ENCODE measurements at regions not wholly inside any gene's neighbourhood (a gene's known extent, or its start where the extent isn't known, plus 50 kb on each side); places are given as distances from the start of the nearest gene placed in this dataset.

DNA sequence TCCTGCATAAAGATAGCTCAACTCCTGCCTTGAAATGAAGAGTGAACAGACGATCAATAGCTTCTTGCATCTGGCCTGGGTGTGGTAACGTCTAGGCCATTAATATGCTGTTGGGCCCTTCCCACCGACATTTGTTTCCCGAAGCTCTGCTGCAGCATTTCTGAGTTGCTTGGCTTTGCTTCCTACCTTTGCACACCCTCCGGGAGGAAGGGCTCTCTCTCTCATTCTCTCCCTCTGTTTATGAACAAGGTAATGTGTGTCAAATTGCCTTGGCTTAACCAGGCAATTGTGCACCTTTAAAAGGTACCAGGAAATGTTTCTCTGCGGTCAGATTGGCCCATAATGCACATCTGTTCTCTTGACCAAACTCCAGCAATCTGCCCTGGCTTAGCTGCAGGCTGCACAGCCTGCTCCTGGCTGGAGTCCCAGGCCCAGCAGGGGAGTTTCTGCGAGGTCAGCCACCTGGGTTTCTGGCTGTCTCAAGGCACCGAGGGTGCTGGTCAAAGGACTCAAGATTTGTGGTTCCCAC, 223.7 kb downstream of the SNX10 start:
- no peak overlapping the region for H3K27ac Mint-ChIP-seq (ENCODE audit: unreplicated experiment)
- DNase-seq (ENCODE audit: low spot score) = no peak

DNA sequence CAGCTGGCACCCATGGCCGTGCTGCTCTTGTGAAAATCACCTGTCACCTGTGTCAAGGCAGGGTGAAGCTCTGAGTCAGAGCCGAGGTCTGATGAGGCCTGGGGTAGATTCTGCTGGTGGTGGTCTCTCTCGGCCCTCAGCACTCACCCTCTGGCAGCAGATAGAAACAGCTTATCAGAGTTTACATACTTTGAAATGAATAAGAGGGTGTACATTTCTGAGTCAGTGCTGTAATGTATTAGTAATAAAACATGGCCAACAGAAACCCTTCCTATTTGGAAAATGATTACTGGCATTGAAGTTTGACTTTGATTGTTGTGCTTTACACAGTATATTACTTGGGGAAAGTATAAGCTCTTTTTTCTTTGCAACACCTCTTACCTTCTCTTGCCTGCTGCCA, 228.8 kb downstream of the SNX10 start:
- H3K36me3 Mint-ChIP-seq (ENCODE audit: low read depth) = no peaks in the 10 kb centered on the region
- no peak overlapping the region for H3K4me3 Mint-ChIP-seq (ENCODE audit: unreplicated experiment)
- DNase-seq (ENCODE audit: low spot score) = no peak
- peaks cover 4% of the 10 kb centered on the region for H3K27me3 Mint-ChIP-seq (ENCODE audit: low read depth)
- H3K9me3 Mint-ChIP-seq (ENCODE audit: low read depth) = peaks cover 7% of the 10 kb centered on the region
- no peaks in the 10 kb centered on the region for H3K4me1 Mint-ChIP-seq (ENCODE audit: low read depth)
- TF ChIP-seq, protein P1, sequence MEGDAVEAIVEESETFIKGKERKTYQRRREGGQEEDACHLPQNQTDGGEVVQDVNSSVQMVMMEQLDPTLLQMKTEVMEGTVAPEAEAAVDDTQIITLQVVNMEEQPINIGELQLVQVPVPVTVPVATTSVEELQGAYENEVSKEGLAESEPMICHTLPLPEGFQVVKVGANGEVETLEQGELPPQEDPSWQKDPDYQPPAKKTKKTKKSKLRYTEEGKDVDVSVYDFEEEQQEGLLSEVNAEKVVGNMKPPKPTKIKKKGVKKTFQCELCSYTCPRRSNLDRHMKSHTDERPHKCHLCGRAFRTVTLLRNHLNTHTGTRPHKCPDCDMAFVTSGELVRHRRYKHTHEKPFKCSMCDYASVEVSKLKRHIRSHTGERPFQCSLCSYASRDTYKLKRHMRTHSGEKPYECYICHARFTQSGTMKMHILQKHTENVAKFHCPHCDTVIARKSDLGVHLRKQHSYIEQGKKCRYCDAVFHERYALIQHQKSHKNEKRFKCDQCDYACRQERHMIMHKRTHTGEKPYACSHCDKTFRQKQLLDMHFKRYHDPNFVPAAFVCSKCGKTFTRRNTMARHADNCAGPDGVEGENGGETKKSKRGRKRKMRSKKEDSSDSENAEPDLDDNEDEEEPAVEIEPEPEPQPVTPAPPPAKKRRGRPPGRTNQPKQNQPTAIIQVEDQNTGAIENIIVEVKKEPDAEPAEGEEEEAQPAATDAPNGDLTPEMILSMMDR (IDR thresholded peaks at IDR 0.05) = no peak
- H3K27ac Mint-ChIP-seq (ENCODE audit: unreplicated experiment) = no peak overlapping the region

More for the DNA sequence above, 223.7 kb downstream of the SNX10 start:
- peaks cover 6% of the 10 kb centered on the region for H3K27me3 Mint-ChIP-seq (ENCODE audit: low read depth)
- no peaks in the 10 kb centered on the region for H3K4me1 Mint-ChIP-seq (ENCODE audit: low read depth)
- TF ChIP-seq, protein P1 (IDR thresholded peaks at IDR 0.05) = no peak
- H3K9me3 Mint-ChIP-seq (ENCODE audit: low read depth) = no peaks in the 10 kb centered on the region
- no peak overlapping the region for H3K4me3 Mint-ChIP-seq (ENCODE audit: unreplicated experiment)
- no peaks in the 10 kb centered on the region for H3K36me3 Mint-ChIP-seq (ENCODE audit: low read depth)

DNA sequence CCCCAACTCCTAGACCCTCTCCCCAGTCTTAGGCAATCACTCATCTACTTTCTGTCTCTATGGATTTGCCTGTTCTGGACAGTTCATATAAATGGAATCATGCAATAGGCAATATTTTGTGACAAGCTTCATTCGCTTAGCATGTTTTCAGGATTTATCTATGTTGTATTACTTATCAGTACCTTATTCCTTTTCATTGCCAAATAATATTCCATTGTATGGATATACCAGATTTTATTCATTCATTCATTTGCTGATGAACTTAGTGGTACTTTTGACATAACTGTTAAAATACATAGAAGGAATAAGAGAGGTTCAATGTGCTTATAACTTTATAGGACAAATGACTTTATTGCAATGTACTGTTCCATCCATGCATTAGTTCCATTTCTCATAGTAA, 231.0 kb downstream of the SNX10 start:
- TF ChIP-seq, protein P1 (IDR thresholded peaks at IDR 0.05) = no peak
- H3K27ac Mint-ChIP-seq (ENCODE audit: unreplicated experiment) = no peak overlapping the region
- no peak overlapping the region for H3K4me3 Mint-ChIP-seq (ENCODE audit: unreplicated experiment)
- DNase-seq (ENCODE audit: low spot score) = no peak
- H3K4me1 Mint-ChIP-seq (ENCODE audit: low read depth) = no peaks in the 10 kb centered on the region
- H3K27me3 Mint-ChIP-seq (ENCODE audit: low read depth) = peaks cover 2% of the 10 kb centered on the region
- H3K36me3 Mint-ChIP-seq (ENCODE audit: low read depth) = no peaks in the 10 kb centered on the region
- peaks cover 7% of the 10 kb centered on the region for H3K9me3 Mint-ChIP-seq (ENCODE audit: low read depth)

DNA sequence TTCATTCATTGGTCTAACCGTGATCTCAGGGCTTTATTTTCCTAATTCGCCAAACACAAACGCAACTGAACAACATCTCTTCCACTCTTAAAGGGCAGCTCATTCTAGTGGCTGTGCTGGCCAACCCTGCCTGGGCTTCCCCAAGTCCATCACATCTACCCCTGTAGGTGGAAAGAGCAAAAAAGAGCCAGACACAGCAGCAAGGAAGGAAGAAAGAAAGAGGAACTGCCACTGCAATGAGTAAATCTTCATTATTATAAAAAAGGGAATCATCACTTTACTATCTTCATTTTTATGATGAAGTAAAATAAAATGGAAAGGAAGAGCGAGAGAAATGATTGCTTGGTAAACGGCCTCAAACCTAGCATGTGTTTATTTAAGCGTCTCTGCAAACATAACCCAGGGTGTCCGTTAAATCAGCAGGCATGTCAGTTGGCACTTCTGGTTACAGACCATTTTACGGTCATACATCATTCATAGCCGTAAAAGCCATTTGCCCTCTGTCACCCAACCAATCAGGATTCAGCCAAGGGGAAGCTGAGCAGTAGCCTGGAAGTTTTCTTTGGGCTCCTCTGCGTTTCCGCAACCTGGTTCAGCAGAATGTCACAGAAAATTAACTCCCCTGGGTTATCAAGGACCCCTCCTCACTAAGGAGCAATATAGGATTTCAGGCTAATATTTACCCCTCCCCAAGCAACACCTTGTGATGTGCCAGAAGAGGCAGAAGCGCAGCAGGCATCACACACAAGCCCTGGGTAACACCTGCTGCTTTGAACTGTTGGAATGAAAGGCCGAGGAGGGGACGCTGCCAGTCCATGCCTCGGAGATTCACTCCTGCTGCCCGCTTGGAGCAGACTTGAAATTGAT, 234.0 kb downstream of the SNX10 start:
- no peak for DNase-seq (ENCODE audit: low spot score)
- TF ChIP-seq, protein P1 (IDR thresholded peaks at IDR 0.05) = no peak
- Mint-ChIP-seq H3K9me3 (ENCODE audit: low read depth) (peaks cover 7% of the 10 kb centered on the region), H3K4me3 (ENCODE audit: unreplicated experiment) (no peak overlapping the region), H3K4me1 (ENCODE audit: low read depth) (no peaks in the 10 kb centered on the region), H3K27ac (ENCODE audit: unreplicated experiment) (no peak overlapping the region), H3K36me3 (ENCODE audit: low read depth) (no peaks in the 10 kb centered on the region), H3K27me3 (ENCODE audit: low read depth) (peaks cover 3% of the 10 kb centered on the region)

DNA sequence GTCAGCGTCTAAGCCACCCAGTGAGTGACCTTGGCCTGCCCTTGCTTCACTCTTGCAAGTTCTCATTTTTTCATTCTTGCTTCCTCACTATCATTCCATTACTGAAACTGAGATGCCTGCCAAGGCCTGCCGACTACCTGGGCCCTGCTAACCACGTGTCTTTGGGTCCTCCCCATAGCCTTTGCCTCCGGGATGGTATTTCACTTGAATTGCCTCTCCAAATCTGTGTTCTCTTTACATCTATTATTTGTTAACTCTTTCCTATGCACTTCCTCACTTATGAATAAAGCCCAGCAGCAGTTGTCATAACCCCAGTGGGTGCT, 234.6 kb downstream of the SNX10 start:
- no peak for DNase-seq (ENCODE audit: low spot score)
- no peak overlapping the region for H3K4me3 Mint-ChIP-seq (ENCODE audit: unreplicated experiment)
- no peak overlapping the region for H3K27ac Mint-ChIP-seq (ENCODE audit: unreplicated experiment)
- no peaks in the 10 kb centered on the region for H3K4me1 Mint-ChIP-seq (ENCODE audit: low read depth)
- H3K36me3 Mint-ChIP-seq (ENCODE audit: low read depth) = no peaks in the 10 kb centered on the region
- peaks cover 7% of the 10 kb centered on the region for H3K9me3 Mint-ChIP-seq (ENCODE audit: low read depth)
- TF ChIP-seq, protein P1 (IDR thresholded peaks at IDR 0.05) = no peak
- H3K27me3 Mint-ChIP-seq (ENCODE audit: low read depth) = peaks cover 4% of the 10 kb centered on the region

Data from chondrocyte (in vitro differentiated cells).